ENCODE measurements at regions not wholly inside any gene's neighbourhood (a gene's known extent, or its start where the extent isn't known, plus 50 kb on each side); places are given as distances from the start of the nearest gene placed in this dataset.
"Not testable (repeated sequence)": the region's sequence is repeated elsewhere in the genome, so short reads cannot be mapped to it uniquely, and the experiment has no call there.

GRCh38 chr16:9658586-9658985, 523.6 kb downstream of the GRIN2A start:
- DNase-seq = no peak

- DNase-seq = no peak
Observed at GRCh38 chr16:9660898-9661297, 521.3 kb downstream of the GRIN2A start.

GRCh38 chr16:9661336-9662017, 520.8 kb downstream of the GRIN2A start:
- no peak for DNase-seq

DNA sequence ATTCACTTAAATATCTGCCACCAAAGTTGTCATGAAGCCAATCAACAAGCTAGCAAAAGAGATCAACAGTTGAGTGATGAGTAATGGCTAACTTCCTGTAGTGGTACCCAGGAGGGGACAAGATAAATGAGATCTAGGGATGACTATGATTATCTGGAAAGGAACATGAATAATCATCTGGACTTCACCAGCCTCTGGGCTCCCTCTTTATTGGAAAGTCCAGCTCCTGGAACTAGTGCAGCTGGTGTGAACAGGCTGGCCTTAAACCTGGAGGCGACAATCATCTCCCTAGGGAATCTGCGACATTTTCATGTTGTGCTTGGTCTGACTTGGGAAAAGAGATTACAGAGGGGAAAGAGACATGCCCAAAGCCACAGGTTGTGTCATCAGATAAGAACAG, 518.6 kb downstream of the GRIN2A start:
- no peak for DNase-seq

- no peak for DNase-seq
Observed at GRCh38 chr16:9665851-9666271, 516.4 kb downstream of the GRIN2A start.

DNA sequence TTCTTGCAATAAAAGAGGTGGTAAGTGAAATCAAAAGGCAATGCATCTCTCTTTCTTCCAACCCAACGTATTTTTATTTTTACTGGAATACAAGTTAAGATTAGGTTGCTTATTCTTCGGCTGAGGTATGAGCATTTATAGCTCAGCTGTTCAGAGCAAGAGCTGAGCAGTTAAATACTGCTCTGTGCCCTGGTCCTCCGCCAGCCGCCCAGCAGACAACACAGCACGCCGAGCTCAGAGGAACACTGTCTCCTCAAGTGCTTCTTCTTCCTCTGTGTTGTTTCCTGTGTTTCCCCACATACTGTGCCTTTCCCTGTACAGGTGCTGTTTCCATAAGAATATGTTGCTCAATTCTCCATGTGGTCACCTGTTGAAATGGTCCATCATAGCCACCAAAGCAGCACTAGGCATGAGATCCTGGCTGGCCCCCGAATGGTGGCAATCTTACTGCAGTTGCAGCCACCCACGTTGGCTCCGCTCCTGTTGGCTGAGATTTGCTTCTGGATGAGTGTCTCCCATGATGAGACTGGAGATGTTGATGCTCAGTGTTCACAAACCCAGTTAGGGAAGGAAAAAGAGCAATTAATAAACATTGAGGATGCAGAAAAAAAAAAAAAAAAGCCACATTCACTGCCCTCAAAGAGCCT, 515.3 kb downstream of the GRIN2A start:
- no peak for DNase-seq

DNA sequence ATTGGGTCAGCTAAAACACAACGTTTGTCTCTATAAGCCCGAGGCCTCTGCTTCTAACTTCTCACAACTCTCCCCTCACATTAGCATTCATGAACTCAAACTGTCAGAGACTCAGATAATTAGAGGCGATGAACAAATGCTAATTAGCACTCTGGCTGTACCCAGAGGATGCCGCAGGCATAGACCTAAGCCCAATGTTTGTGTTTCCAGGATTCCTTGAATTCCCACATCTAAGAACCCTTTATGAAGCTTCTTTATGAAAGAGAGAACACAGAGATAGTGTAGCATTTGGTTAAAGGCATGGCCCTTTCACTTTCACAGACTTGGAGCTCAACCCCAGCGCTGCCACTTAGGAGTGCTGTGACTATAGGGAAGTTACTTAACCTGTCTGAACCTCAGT, 512.2 kb downstream of the GRIN2A start:
- no peak for DNase-seq

- DNase-seq = not testable (repeated sequence)
Observed at GRCh38 chr16:9670616-9671015, 511.6 kb downstream of the GRIN2A start.

GRCh38 chr16:9676560-9677300, 505.5 kb downstream of the GRIN2A start:
- DNase-seq = not testable (repeated sequence)

DNA sequence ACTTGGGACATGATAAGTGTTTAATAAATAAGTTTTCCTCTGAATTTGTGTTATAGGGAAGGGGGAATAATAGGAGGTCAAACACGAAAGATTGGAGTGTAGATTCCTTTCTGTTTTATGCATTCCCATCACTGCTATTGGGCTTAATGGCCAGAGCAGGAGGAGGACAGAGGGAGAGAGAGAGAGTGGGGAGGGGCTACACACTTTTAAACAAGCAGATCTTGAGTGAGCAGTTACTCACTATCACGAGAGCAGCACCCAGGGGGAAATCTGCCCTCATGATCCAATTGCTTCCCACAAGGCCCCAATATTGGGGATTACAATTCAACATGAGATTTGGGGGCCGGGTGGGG, 505.0 kb downstream of the GRIN2A start:
- DNase-seq = no peak

DNA sequence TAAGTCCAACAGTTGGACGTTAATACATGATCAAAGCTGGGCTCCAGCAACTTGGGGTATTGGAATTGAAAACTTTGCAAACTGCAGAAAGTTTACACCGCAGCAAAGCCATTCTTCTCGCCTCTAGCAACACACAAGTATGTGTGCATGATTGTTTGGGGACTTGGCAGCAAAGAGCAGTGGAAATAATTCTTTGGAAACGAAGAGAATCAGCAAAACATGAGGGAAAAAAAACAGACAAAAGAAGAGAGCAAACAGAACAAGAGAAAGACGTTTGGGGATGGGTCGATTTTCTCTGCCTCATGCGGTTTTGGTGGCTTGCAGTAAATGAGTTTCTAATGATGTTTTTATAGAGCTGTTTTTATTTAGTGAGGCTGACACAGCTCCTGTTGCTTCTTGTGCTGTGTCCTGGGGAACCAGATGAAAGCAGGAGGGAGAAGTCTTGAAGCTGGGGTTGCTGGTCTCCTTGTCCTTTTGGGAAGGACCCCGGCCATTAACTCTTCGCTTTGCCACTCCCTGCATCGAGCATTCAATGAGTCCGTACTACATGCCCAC, 502.9 kb downstream of the GRIN2A start:
- no peak for DNase-seq

DNA sequence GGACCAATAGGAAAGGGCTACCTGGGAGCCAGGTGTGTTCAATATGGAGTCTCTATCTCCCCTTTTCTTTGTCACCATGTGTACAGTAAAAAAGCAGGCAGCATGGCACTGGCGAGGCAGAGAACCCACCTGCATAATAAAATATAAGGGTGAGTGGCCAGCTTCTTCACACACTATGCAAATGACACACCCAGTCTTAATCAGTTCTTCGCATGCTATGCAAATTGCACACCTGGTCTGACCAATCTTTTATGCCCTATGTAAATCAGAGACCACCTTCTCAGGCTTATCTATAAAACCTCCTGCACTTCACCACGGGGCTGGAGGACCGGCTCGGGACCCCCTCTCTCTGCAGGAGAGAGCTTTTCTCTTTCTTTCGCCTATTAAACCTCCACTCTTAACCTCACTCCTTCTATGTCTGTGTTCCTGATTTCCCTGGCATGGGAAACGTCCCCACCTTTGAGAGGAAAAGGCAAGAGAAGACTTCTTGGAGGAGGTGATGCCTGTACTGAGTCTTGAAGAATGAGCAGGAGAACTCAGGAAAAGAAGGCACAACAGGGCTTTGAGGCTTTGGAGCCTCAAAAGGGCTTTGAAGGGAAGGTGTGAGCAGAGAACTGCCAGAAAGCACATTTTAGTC, 502.1 kb downstream of the GRIN2A start:
- DNase-seq = no peak

DNA sequence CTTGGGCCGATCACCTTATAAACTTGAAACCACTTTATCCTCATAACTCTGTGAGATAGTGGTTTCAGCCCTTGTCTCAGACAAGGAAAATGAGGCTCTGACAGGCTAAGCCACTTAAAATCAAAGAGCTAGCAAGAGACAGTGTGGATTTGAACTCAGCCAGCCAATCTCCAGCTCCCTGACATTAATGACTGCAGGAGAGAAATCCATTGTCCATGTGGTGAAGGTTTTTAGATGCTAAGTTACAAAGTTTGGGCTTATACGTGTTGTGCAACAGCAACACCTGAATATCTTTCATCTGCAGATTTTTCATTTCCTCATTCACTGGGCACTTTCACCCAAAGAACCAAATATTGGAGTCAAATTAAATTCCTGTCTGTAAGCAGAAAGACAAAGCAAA, 501.3 kb downstream of the GRIN2A start:
- DNase-seq = no peak

- no peak for DNase-seq
Observed at GRCh38 chr16:9681508-9681907, 500.7 kb downstream of the GRIN2A start.

GRCh38 chr16:9682320-9682719, 499.9 kb downstream of the GRIN2A start:
- no peak for DNase-seq

DNA sequence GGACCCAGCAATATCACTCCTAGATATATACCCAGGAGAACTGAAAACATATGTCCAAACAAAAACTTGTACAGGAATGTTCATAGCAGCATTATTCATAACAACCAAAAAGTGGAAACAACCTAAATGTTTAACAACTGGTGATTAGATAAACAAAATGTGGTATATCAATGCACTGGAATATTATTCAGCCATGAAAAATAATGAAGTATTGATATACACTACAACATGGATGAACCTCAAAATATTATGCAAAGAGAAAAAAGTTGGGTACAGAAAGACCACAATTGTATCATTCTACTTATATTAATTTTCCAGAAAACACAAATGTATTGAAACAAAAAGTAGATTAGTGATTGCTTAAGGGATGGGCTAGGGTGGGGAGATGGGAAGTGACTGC, 498.6 kb downstream of the GRIN2A start:
- DNase-seq = no peak

GRCh38 chr16:9687737-9688319, 494.4 kb downstream of the GRIN2A start:
- DNase-seq = no peak

DNA sequence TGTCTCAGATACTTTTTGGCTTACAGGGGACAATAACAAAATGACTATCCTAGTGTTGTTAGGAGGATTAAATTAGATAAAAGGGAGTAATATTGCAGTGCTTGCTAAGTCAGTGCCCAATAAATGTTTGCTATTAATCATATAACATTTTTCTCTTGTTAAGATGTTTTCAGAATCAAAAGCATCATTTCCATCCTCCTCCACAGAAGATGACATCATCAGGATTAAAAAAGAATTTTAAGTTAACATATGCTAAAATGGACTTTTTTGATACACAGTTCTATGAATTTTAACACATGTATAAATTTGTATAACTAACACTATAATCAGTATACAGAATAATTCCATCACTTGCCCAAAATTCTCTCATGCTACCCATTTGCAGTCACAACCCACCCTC, 492.6 kb downstream of the GRIN2A start:
- DNase-seq = no peak

DNA sequence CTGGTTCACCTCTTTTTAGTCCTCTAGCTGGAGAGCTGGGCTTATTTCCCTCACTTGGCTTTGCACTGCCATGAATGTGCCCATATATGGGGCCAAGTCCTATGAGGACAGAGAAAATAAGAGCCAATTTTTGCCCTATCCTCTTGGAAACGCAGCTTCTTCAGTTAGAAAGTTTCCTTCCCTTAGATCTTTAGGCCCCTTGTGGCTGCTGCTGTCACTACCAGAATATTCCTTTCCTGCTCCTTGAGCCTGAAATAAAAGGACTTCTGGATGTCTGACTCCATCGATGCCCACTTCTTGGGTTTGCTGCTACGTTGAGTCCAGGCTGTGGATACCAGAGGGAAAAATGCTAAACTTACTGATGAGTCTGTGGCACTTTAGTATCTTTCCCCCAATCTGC, 487.1 kb downstream of the GRIN2A start:
- DNase-seq = no peak

All from NCI-H2171 treated with DMSO at 0.1 percent for 48 hours (cell line).